HFFc6 (cell line): ENCODE measurements at regions not wholly inside any gene's neighbourhood (a gene's known extent, or its start where the extent isn't known, plus 50 kb on each side); places are given as distances from the start of the nearest gene placed in this dataset.

ENCODE experiments used
- DNase-seq: peaks from one replicate; pipeline ENCODE4 v3.0.0-alpha.2; 2018
- H3K27ac Mint-ChIP-seq: 2 replicates; pipeline ENCODE4 v1.8.0; 2020; ENCODE audit warnings: mild to moderate bottlenecking, mixed read lengths
- H3K27me3 Mint-ChIP-seq: 2 replicates; pipeline ENCODE4 v1.8.0; 2021; ENCODE audit warnings: mild to moderate bottlenecking, moderate library complexity, mixed read lengths; ENCODE audit not compliant: insufficient read depth
- H3K36me3 Mint-ChIP-seq: 2 replicates; pipeline ENCODE4 v1.8.0; 2021; ENCODE audit warnings: low read depth, mixed read lengths
- H3K4me1 Mint-ChIP-seq: 2 replicates; pipeline ENCODE4 v1.8.0; 2020; ENCODE audit warnings: low read depth, mixed read lengths
- H3K4me3 Mint-ChIP-seq: 2 replicates; pipeline ENCODE4 v1.8.0; 2020; ENCODE audit warnings: mild to moderate bottlenecking, moderate library complexity, mixed read lengths
- H3K9me3 Mint-ChIP-seq: 2 replicates; pipeline ENCODE4 v1.8.0; 2020; ENCODE audit warnings: mild to moderate bottlenecking, mixed read lengths
- TF ChIP-seq, protein P1 (sequence below): fragments of 200-600 bp; sonication (generic); IDR thresholded peaks from 2 replicates; pipeline ENCODE4 v1.5.0; 2021; ENCODE audit warnings: antibody characterized with exemption, mild to moderate bottlenecking

DNA sequence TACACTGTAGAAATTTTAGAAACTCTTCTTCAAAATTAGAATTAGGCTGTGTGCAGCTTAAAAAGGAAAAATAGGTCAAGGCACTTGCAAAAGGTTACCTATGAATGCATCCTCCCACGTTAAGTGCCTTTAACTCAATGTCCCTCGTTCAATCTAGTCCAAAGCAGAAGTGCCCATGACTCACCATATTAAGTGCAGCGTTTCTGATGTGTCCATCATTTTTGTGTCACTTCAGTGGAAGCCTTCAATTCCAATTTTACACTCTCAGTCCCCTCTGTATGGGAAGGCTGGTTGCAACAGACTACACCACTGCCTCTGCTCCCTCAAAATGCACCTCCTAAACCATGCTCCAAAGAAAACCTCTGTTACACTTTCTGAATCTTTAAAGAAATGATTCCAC, 53.4 kb downstream of the FOXB1 start:
- H3K36me3 Mint-ChIP-seq = peaks cover 7% of the 10 kb centered on the region; the same call in 1 of the 2 replicates
- DNase-seq = no peak
- TF ChIP-seq, protein P1, sequence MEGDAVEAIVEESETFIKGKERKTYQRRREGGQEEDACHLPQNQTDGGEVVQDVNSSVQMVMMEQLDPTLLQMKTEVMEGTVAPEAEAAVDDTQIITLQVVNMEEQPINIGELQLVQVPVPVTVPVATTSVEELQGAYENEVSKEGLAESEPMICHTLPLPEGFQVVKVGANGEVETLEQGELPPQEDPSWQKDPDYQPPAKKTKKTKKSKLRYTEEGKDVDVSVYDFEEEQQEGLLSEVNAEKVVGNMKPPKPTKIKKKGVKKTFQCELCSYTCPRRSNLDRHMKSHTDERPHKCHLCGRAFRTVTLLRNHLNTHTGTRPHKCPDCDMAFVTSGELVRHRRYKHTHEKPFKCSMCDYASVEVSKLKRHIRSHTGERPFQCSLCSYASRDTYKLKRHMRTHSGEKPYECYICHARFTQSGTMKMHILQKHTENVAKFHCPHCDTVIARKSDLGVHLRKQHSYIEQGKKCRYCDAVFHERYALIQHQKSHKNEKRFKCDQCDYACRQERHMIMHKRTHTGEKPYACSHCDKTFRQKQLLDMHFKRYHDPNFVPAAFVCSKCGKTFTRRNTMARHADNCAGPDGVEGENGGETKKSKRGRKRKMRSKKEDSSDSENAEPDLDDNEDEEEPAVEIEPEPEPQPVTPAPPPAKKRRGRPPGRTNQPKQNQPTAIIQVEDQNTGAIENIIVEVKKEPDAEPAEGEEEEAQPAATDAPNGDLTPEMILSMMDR = no peak
- H3K4me3 Mint-ChIP-seq = no peak overlapping the region
- H3K27ac Mint-ChIP-seq = no peak overlapping the region
- H3K9me3 Mint-ChIP-seq = peaks cover 15% of the 10 kb centered on the region
- H3K27me3 Mint-ChIP-seq = no peaks in the 10 kb centered on the region
- H3K4me1 Mint-ChIP-seq = no peaks in the 10 kb centered on the region

DNA sequence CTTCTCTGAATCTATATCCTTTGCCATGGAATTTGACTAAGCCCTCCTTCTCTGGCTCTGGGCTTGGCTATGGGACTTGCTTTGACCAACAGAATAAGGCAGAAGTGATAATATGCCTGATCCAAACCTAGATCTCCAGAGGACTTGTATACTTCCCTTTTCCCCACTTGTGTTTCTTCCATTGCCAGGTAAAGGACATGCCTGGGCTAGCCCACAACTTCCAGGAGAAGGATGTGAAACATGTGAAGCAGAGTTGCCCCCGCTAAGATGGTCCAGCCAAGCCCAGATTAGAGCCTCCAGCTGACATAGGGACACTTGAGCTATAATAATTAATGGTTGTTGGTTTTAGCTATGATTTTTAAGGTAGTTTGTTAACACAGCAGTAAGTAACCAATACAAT, 55.1 kb downstream of the FOXB1 start:
- H3K4me3 Mint-ChIP-seq = no peak overlapping the region
- no peak overlapping the region for H3K27ac Mint-ChIP-seq
- peaks cover 20% of the 10 kb centered on the region for H3K9me3 Mint-ChIP-seq
- no peaks in the 10 kb centered on the region for H3K27me3 Mint-ChIP-seq
- TF ChIP-seq, protein P1 = no peak
- no peaks in the 10 kb centered on the region for H3K4me1 Mint-ChIP-seq
- H3K36me3 Mint-ChIP-seq = peaks cover 7% of the 10 kb centered on the region; the same call in 1 of the 2 replicates
- DNase-seq = no peak

DNA sequence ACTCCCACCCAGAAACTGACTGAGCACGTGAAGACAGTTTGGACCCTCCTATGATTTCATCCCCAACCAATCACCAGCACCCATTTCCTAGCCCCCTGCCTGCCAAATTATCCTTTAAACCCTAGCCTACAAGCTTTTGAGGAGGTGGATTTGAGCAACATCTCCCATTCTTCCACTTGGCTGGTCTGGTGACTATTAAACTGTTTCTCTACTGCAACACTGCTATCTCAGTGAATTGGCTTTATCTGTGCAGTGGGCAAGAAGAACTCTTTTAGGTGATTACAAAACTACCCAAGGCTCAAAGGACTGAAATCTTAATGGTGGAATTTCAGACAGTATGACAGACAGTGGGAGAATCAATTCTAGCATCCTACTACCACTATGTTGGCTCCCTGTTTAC, 57.6 kb downstream of the FOXB1 start:
- DNase-seq = no peak
- H3K36me3 Mint-ChIP-seq = peaks cover 7% of the 10 kb centered on the region; the same call in 1 of the 2 replicates
- H3K27me3 Mint-ChIP-seq = no peaks in the 10 kb centered on the region
- TF ChIP-seq, protein P1 = no peak
- H3K4me3 Mint-ChIP-seq = no peak overlapping the region
- no peak overlapping the region for H3K27ac Mint-ChIP-seq
- peaks cover 20% of the 10 kb centered on the region for H3K9me3 Mint-ChIP-seq
- no peaks in the 10 kb centered on the region for H3K4me1 Mint-ChIP-seq

DNA sequence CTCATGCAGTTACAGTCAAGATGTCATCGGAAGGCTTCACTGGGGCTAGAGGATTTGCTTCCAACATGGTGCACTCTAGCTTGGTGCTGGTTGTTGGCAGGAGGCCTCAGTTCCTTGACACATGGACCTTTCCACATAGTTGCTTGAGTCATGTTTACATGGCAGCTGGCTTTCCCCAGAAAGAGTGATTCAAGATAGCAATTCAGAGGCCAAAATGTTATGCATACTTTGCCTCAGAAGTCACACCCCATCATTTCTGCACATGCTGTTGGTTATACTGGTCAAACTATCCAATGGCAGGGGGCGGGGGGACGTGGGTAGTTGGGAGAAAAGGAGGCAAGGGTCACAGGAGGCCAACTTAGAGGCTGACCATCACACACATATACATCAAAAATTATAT, 58.7 kb downstream of the FOXB1 start:
- H3K27ac Mint-ChIP-seq = no peak overlapping the region
- no peak overlapping the region for H3K4me3 Mint-ChIP-seq
- TF ChIP-seq, protein P1 = no peak
- DNase-seq = no peak
- H3K9me3 Mint-ChIP-seq = peaks cover 20% of the 10 kb centered on the region
- H3K4me1 Mint-ChIP-seq = no peaks in the 10 kb centered on the region
- H3K27me3 Mint-ChIP-seq = no peaks in the 10 kb centered on the region
- H3K36me3 Mint-ChIP-seq = peaks cover 7% of the 10 kb centered on the region; the same call in 1 of the 2 replicates

DNA sequence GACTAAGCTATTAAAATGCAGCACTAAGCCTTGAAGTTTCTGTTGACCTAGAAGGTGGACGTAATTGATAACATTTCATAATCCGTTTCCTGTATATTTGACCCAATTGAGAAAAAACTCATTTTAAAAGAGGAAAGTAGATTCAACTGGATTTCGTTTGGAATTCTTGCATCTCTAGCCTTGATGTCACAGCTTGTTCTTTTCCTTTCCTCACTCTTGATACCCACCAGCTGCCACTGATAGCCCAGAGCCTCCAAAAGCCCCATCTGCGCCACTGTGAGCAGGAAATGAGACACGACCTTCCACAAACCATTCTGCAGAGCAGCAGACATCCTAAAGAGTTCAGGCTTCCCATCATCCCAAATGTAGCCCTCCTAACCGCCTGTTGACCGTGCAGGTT, 61.8 kb downstream of the FOXB1 start:
- no peak overlapping the region for H3K27ac Mint-ChIP-seq
- no peak for DNase-seq
- H3K36me3 Mint-ChIP-seq = peaks cover 7% of the 10 kb centered on the region; the same call in 1 of the 2 replicates
- no peak overlapping the region for H3K4me3 Mint-ChIP-seq
- H3K27me3 Mint-ChIP-seq = no peaks in the 10 kb centered on the region
- TF ChIP-seq, protein P1 = no peak
- H3K4me1 Mint-ChIP-seq = peaks cover 4% of the 10 kb centered on the region
- H3K9me3 Mint-ChIP-seq = peaks cover 20% of the 10 kb centered on the region
